ENCODE measurements at regions not wholly inside any gene's neighbourhood (a gene's known extent, or its start where the extent isn't known, plus 50 kb on each side); places are given as distances from the start of the nearest gene placed in this dataset.

DNA sequence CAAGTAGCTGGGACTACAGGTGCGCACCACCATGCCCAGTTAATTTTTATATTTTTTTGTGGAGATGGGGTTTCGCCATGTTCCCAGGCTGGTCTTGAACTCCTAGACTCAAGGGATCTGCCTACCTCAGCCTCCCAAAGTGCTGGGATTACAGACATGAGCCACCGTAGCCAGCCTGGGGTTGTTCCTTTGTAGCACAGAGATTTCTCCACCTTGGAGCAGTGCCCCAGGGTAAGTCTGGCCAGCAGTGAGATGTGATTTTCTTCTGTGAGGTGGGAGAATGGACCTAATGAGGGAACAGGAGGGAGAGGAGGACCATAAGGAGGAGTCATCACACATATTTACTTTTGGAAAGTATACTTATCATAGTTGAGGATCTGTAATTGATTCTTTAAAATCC, 61.1 kb upstream of the GADD45A start (continued):
- TF ChIP-seq, protein P1, sequence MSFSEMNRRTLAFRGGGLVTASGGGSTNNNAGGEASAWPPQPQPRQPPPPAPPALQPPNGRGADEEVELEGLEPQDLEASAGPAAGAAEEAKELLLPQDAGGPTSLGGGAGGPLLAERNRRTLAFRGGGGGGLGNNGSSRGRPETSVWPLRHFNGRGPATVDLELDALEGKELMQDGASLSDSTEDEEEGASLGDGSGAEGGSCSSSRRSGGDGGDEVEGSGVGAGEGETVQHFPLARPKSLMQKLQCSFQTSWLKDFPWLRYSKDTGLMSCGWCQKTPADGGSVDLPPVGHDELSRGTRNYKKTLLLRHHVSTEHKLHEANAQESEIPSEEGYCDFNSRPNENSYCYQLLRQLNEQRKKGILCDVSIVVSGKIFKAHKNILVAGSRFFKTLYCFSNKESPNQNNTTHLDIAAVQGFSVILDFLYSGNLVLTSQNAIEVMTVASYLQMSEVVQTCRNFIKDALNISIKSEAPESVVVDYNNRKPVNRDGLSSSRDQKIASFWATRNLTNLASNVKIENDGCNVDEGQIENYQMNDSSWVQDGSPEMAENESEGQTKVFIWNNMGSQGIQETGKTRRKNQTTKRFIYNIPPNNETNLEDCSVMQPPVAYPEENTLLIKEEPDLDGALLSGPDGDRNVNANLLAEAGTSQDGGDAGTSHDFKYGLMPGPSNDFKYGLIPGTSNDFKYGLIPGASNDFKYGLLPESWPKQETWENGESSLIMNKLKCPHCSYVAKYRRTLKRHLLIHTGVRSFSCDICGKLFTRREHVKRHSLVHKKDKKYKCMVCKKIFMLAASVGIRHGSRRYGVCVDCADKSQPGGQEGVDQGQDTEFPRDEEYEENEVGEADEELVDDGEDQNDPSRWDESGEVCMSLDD (tag by site-specific recombination; IDR thresholded peaks at IDR 0.05): no peak
- TF ChIP-seq SP2 (tag by site-specific recombination; IDR thresholded peaks at IDR 0.05): no peak
- TF ChIP-seq GLIS1 (tag by site-specific recombination; IDR thresholded peaks at IDR 0.05): no peak
- no peak for TF ChIP-seq ZNF514 (tag by site-specific recombination; IDR thresholded peaks at IDR 0.05)
- TF ChIP-seq ZNF561 (tag by site-specific recombination; IDR thresholded peaks at IDR 0.05; ENCODE audit: borderline replicate concordance): no peak
- TF ChIP-seq, protein P2, sequence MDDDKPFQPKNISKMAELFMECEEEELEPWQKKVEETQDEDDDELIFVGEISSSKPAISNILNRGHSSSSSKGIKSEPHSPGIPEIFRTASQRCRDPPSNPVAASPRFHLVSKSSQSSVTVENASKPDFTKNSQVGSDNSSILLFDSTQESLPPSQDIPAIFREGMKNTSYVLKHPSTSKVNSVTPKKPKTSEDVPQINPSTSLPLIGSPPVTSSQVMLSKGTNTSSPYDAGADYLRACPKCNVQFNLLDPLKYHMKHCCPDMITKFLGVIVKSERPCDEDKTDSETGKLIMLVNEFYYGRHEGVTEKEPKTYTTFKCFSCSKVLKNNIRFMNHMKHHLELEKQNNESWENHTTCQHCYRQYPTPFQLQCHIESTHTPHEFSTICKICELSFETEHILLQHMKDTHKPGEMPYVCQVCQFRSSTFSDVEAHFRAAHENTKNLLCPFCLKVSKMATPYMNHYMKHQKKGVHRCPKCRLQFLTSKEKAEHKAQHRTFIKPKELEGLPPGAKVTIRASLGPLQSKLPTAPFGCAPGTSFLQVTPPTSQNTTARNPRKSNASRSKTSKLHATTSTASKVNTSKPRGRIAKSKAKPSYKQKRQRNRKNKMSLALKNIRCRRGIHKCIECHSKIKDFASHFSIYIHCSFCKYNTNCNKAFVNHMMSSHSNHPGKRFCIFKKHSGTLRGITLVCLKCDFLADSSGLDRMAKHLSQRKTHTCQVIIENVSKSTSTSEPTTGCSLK (tag by site-specific recombination; IDR thresholded peaks at IDR 0.05): no peak
- TF ChIP-seq ZNF37A (tag by site-specific recombination; IDR thresholded peaks at IDR 0.05): no peak
- no peak for TF ChIP-seq KLF9 (tag by site-specific recombination; IDR thresholded peaks at IDR 0.05; ENCODE audit: low read depth)
- TF ChIP-seq ZNF239 (tag by site-specific recombination; IDR thresholded peaks at IDR 0.05): no peak
- TF ChIP-seq ZSCAN23 (tag by site-specific recombination; IDR thresholded peaks at IDR 0.05): no peak
- TF ChIP-seq, protein P3, sequence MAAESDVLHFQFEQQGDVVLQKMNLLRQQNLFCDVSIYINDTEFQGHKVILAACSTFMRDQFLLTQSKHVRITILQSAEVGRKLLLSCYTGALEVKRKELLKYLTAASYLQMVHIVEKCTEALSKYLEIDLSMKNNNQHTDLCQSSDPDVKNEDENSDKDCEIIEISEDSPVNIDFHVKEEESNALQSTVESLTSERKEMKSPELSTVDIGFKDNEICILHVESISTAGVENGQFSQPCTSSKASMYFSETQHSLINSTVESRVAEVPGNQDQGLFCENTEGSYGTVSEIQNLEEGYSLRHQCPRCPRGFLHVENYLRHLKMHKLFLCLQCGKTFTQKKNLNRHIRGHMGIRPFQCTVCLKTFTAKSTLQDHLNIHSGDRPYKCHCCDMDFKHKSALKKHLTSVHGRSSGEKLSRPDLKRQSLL (tag by site-specific recombination; IDR thresholded peaks at IDR 0.05): no peak
- no peak for TF ChIP-seq ZNF23 (tag by site-specific recombination; IDR thresholded peaks at IDR 0.05; ENCODE audit: borderline replicate concordance)

DNA sequence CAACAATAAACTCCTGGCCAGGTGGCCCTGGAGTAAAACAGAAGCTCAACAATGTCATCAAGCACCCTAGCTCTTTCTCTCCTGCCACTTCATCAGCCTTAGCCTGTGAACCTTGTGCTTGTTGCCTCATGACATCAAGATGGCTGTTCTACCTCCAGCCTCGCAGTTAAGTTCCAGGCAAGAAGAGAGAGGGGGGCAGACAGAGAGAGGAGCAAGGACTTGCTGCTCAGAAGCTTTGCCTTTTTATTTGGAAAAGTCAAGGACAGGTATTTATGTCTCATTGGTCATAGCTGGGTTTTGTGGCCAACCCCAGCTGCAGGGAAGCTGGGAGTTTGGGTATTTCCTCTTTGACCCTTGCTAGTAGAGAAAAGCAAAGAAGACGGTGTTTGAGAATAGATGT, 60.3 kb upstream of the GADD45A start:
- H3K9me3 ChIP-seq (ENCODE audit: control insufficient read depth, insufficient read depth, low read depth, low read length): no peaks in the 10 kb centered on the region
- CTCF ChIA-PET: interaction anchor here (0.6 to 1.0 kb wide), 3 partner anchors 58 to 89 kb away, joined by 3 read pairs; no protein-coding TSS in a partner anchor
- H3K4me1 ChIP-seq (ENCODE audit: control insufficient read depth, insufficient read depth, low read length): no peaks in the 10 kb centered on the region
- no peak overlapping the region for H3K27ac ChIP-seq (ENCODE audit: extremely low read depth, low read depth, low read length)
- H3K36me3 ChIP-seq (ENCODE audit: control insufficient read depth in 2 of 2, insufficient read depth in 1 of 2, low read length in 2 of 2): no peaks in the 10 kb centered on the region
- no peak overlapping the region for H3K4me3 ChIP-seq (ENCODE audit: low read depth, low read length)
- no peak for TF ChIP-seq MEIS1 (CRISPR knock-in tag; IDR thresholded peaks at IDR 0.05; ENCODE audit: borderline replicate concordance)
- TF ChIP-seq, protein P4, sequence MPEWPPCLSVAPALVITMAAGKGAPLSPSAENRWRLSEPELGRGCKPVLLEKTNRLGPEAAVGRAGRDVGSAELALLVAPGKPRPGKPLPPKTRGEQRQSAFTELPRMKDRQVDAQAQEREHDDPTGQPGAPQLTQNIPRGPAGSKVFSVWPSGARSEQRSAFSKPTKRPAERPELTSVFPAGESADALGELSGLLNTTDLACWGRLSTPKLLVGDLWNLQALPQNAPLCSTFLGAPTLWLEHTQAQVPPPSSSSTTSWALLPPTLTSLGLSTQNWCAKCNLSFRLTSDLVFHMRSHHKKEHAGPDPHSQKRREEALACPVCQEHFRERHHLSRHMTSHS (tag by site-specific recombination; IDR thresholded peaks at IDR 0.05): no peak
- no peak for TF ChIP-seq ZSCAN30 (tag by site-specific recombination; IDR thresholded peaks at IDR 0.05)
- TF ChIP-seq, protein P5, sequence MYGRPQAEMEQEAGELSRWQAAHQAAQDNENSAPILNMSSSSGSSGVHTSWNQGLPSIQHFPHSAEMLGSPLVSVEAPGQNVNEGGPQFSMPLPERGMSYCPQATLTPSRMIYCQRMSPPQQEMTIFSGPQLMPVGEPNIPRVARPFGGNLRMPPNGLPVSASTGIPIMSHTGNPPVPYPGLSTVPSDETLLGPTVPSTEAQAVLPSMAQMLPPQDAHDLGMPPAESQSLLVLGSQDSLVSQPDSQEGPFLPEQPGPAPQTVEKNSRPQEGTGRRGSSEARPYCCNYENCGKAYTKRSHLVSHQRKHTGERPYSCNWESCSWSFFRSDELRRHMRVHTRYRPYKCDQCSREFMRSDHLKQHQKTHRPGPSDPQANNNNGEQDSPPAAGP (tag by site-specific recombination; IDR thresholded peaks at IDR 0.05): no peak
- POLR2A ChIA-PET: no interaction called here

All from HEK293 (cell line).